ENCODE measurements at regions not wholly inside any gene's neighbourhood (a gene's known extent, or its start where the extent isn't known, plus 50 kb on each side); places are given as distances from the start of the nearest gene placed in this dataset.

DNA sequence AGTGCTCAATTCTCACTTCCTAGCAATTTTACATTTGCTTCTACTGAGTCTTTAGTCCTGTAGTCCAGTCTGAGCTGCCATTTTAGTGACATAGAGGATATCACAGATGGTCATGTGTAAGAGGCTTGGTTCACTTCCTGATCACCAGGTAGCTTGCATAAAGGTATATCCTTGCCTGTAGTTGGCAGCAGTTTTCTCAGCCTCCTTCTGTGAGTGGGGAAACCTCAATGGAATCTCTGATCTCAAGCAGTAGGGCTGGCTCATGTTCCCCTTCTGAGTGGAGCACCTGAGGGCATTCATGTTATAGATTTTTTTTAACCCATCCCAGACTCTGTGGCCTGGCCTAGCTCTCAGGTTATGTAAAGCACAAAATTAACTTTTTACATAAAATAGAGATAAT is 278.4 kb downstream of the RDH14 start:
- TF ChIP-seq, protein P1, sequence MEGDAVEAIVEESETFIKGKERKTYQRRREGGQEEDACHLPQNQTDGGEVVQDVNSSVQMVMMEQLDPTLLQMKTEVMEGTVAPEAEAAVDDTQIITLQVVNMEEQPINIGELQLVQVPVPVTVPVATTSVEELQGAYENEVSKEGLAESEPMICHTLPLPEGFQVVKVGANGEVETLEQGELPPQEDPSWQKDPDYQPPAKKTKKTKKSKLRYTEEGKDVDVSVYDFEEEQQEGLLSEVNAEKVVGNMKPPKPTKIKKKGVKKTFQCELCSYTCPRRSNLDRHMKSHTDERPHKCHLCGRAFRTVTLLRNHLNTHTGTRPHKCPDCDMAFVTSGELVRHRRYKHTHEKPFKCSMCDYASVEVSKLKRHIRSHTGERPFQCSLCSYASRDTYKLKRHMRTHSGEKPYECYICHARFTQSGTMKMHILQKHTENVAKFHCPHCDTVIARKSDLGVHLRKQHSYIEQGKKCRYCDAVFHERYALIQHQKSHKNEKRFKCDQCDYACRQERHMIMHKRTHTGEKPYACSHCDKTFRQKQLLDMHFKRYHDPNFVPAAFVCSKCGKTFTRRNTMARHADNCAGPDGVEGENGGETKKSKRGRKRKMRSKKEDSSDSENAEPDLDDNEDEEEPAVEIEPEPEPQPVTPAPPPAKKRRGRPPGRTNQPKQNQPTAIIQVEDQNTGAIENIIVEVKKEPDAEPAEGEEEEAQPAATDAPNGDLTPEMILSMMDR (IDR thresholded peaks at IDR 0.05): no peak
- intact Hi-C loops (cut with DNase I; ENCODE audit: low total_unique reads): no loop called here
- DNase-seq: no peak
- H3K9me3 ChIP-seq: no peaks in the 10 kb centered on the region
- no peaks in the 10 kb centered on the region for H3K36me3 ChIP-seq
- no peak overlapping the region for H3K4me3 ChIP-seq
- H3K27me3 ChIP-seq: no peaks in the 10 kb centered on the region
- no peaks in the 10 kb centered on the region for H3K4me1 ChIP-seq
- no peak overlapping the region for H3K27ac ChIP-seq

DNA sequence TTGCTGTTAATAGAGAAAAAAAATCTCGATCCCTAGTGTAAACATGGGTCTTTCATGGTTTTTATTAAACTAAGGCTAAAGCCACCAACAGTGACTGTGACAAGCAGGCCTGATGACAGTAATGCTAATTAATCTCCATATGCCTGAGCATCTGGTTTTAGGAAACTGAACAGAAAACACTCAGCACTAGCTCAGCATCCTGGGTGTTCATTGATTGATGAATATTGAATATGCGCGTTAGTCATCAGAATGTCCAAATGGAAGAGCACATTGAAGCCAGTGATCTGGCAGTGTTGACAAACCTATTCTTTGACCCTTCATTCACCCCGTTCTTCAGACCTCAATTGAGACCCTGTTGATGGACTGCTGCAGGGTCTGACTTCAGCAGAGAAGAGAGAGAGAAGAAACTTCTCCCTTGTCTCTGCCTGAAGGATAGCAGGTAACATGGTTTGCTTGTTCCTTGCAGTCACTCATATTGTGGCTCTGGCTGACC is 283.8 kb downstream of the RDH14 start:
- no peaks in the 10 kb centered on the region for H3K27me3 ChIP-seq
- no peaks in the 10 kb centered on the region for H3K36me3 ChIP-seq
- no peaks in the 10 kb centered on the region for H3K9me3 ChIP-seq
- intact Hi-C loops (cut with DNase I; ENCODE audit: low total_unique reads): no loop called here
- no peak for DNase-seq
- TF ChIP-seq, protein P1 (IDR thresholded peaks at IDR 0.05): no peak
- no peaks in the 10 kb centered on the region for H3K4me1 ChIP-seq
- H3K4me3 ChIP-seq: no peak overlapping the region
- no peak overlapping the region for H3K27ac ChIP-seq

DNA sequence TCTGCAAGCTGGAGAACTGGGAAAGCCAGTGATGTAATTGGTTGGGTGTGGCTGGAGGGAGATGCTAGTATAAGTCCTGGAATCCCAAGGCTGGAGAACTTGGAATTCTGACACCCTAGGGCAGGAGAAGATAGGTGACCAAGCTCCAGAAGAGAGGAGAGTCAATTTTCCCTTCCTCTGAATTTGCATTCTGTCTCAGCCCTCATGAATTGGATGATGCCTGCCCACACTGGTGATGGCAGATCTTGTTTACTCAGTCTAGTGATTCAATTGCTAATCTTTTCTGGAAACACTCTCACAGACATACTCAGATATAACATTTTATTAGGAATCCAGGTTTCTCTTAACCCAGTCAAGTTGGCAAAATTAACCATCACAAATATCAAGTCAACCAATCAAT is 287.2 kb downstream of the RDH14 start:
- H3K36me3 ChIP-seq: no peaks in the 10 kb centered on the region
- intact Hi-C loops (cut with DNase I; ENCODE audit: low total_unique reads): no loop called here
- H3K27ac ChIP-seq: no peak overlapping the region
- H3K27me3 ChIP-seq: no peaks in the 10 kb centered on the region
- DNase-seq: no peak
- TF ChIP-seq, protein P1 (IDR thresholded peaks at IDR 0.05): no peak
- H3K4me3 ChIP-seq: no peak overlapping the region
- H3K9me3 ChIP-seq: no peaks in the 10 kb centered on the region
- no peaks in the 10 kb centered on the region for H3K4me1 ChIP-seq

DNA sequence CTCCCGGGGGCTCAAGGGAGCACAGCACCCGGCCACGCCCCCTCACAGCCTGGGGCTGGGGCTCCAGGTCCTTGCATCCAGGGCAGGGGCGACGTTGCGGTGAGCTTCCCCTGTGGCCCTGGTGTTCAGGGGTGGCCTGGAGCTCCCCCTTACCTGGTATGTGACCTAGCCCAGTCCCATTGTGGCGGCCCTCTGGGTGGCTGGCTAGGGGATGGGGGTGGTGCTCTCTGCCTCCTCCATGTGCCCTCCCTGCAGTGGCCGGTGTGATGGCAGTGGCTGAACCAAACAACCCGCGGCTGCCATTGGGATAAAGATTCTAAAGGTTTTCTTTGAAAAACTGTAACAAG is 288.3 kb downstream of the RDH14 start:
- intact Hi-C loops (cut with DNase I; ENCODE audit: low total_unique reads): no loop called here
- TF ChIP-seq, protein P1 (IDR thresholded peaks at IDR 0.05): no peak
- H3K27ac ChIP-seq: no peak overlapping the region
- no peaks in the 10 kb centered on the region for H3K4me1 ChIP-seq
- no peaks in the 10 kb centered on the region for H3K9me3 ChIP-seq
- H3K4me3 ChIP-seq: no peak overlapping the region
- H3K27me3 ChIP-seq: no peaks in the 10 kb centered on the region
- no peaks in the 10 kb centered on the region for H3K36me3 ChIP-seq
- DNase-seq: no peak

DNA sequence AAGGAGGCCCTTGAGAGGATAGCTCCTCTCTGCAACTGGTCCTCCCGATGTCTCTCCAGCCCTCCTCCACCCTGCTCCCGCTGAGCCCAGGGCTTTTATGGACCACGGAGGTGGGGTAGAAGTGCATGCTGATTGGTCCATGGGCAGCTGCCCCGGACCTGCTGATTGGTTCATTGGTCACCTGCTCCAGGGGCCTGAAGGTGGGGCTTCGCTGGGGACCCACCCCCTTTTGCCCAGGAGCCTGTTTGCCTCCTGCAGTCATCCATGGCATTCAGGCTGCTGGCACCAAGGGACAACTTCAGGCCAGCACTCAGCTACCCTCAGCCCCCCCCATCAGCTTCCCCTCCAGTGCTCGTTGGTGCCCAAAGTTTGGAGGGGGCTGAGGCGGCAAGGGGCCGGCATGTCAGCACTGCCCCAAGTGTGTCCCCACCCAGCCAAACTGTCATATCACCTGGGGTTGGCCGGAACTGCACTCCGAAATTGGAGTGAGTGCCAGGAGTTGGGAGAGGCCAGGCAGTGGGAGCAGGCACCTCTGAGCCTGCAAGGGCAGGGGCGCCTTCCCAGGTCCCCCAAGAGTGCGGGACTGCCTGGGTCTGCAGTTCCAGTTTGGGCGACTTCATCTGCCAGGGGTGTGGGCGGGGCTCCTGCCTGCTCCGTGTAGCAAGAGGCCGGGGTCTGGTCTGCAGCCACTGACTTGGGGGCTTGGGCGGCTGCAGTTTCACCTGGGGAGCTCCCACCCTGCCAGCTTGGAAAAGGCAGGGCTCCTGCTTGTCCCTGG is 288.9 kb downstream of the RDH14 start:
- H3K9me3 ChIP-seq: no peaks in the 10 kb centered on the region
- H3K4me3 ChIP-seq: no peak overlapping the region
- no peaks in the 10 kb centered on the region for H3K36me3 ChIP-seq
- intact Hi-C loops (cut with DNase I; ENCODE audit: low total_unique reads): no loop called here
- no peak for DNase-seq
- TF ChIP-seq, protein P1 (IDR thresholded peaks at IDR 0.05): no peak
- no peak overlapping the region for H3K27ac ChIP-seq
- H3K4me1 ChIP-seq: no peaks in the 10 kb centered on the region
- no peaks in the 10 kb centered on the region for H3K27me3 ChIP-seq
